AG20443 (cell line): ENCODE measurements at regions not wholly inside any gene's neighbourhood (a gene's known extent, or its start where the extent isn't known, plus 50 kb on each side); places are given as distances from the start of the nearest gene placed in this dataset.
"Not testable (repeated sequence)": the region's sequence is repeated elsewhere in the genome, so short reads cannot be mapped to it uniquely, and the experiment has no call there.

Experiments
- DNase-seq: peaks from one replicate; pipeline ENCODE4 v3.0.0; 2012; ENCODE audit warnings: low spot score, mixed read lengths

- DNase-seq = no peak
These were observed 270.1 kb downstream of the QDPR start for GRCh38 chr4:17241835-17242234.

- DNase-seq = no peak
These were observed 273.3 kb downstream of the QDPR start for GRCh38 chr4:17238633-17239032.

- DNase-seq = peak; percentile 70
These were observed 275.2 kb downstream of the QDPR start for GRCh38 chr4:17236686-17237085.

GRCh38 chr4:17234678-17235077 lies 277.2 kb downstream of the QDPR start:
- no peak for DNase-seq

GRCh38 chr4:17232566-17233253 lies 279.2 kb downstream of the QDPR start:
- DNase-seq = peak; percentile 79

- not testable (repeated sequence) for DNase-seq
These were observed 279.9 kb downstream of the QDPR start for GRCh38 chr4:17231880-17232475.

GRCh38 chr4:17230727-17231126 lies 281.2 kb downstream of the QDPR start:
- no peak for DNase-seq

GRCh38 chr4:17220816-17221215 lies 291.1 kb downstream of the QDPR start:
- no peak for DNase-seq

- DNase-seq = no peak
These were observed 293.1 kb downstream of the QDPR start for GRCh38 chr4:17218786-17219185.

GRCh38 chr4:17206829-17207801 lies 304.8 kb downstream of the QDPR start:
- DNase-seq = no peak

GRCh38 chr4:17204908-17205307 lies 306.5 kb upstream of the LDB2 start:
- no peak for DNase-seq

GRCh38 chr4:17203797-17204196 lies 305.4 kb upstream of the LDB2 start:
- DNase-seq = no peak

GRCh38 chr4:17197070-17197469 lies 298.6 kb upstream of the LDB2 start:
- no peak for DNase-seq

GRCh38 chr4:17195461-17196275 lies 297.2 kb upstream of the LDB2 start:
- DNase-seq = no peak

GRCh38 chr4:17194586-17194985 lies 296.1 kb upstream of the LDB2 start:
- DNase-seq = no peak

- DNase-seq = no peak
These were observed 291.3 kb upstream of the LDB2 start for GRCh38 chr4:17189759-17190158.

- peak; percentile 75 for DNase-seq
These were observed 290.9 kb upstream of the LDB2 start for GRCh38 chr4:17189401-17189720.

GRCh38 chr4:17188547-17189400 lies 290.3 kb upstream of the LDB2 start:
- no peak for DNase-seq

GRCh38 chr4:17188125-17188524 lies 289.7 kb upstream of the LDB2 start:
- DNase-seq = no peak

GRCh38 chr4:17187003-17187402 lies 288.6 kb upstream of the LDB2 start:
- no peak for DNase-seq

GRCh38 chr4:17182888-17183287 lies 284.4 kb upstream of the LDB2 start:
- no peak for DNase-seq
